HG03571 (cell line): ENCODE measurements at regions not wholly inside any gene's neighbourhood (a gene's known extent, or its start where the extent isn't known, plus 50 kb on each side); places are given as distances from the start of the nearest gene placed in this dataset.
A peak's percentile ranks its signal among the peaks of the same experiment; 100 is the strongest.

Experiments
- ATAC-seq: cut with Tn5 transposase; IDR thresholded peaks from one replicate; pipeline ENCODE4 v1.9.1; 2021; ENCODE audit not compliant: unreplicated experiment

- ATAC-seq, result no peak
Measured at GRCh38 chr4:129403848-129404247, 307.9 kb downstream of the C4orf33 start.

- ATAC-seq, result no peak
Measured at GRCh38 chr4:129410115-129410514, 314.2 kb downstream of the C4orf33 start.

GRCh38 chr4:129415004-129415403 is 319.1 kb downstream of the C4orf33 start:
- no peak for ATAC-seq

GRCh38 chr4:129420637-129421036 is 324.7 kb downstream of the C4orf33 start:
- ATAC-seq, result no peak

DNA sequence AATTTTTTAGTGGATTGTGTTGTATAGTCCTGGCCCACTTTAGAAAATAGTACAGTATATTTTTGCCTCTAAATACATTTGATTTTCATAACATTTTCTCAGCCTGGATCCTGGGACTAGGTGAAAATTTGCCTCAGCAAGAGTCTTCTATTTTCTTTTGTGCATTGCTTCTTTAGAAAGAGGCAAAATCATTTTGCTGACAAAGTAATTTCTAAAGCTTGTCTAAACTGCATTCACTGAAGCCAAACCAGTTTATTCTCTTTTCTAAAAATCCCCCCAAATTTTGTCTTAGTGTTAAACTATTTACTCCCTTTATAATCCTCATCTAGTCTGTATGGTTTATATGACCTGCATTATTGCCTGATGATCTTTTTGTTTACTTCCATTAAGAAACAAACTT is 326.3 kb downstream of the C4orf33 start:
- no peak for ATAC-seq

DNA sequence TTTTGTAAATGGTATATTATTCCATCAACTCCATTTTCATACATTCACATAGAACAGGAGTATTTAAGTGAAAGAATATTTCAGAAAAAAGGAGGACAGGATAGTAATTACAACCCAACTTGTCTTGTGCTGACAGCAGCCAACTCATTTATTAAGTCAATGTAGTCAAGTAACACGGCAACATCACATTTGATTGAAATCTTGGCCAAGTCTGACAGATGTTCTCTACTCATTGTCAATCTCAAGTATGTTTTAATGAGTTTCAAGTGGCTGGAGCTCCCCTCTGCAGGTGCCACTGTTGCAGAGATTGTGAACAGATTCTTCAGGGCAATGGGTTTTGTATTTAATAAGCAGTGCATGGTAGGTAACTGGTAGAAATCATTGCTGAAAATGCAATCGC is 332.5 kb downstream of the C4orf33 start:
- no peak for ATAC-seq

DNA sequence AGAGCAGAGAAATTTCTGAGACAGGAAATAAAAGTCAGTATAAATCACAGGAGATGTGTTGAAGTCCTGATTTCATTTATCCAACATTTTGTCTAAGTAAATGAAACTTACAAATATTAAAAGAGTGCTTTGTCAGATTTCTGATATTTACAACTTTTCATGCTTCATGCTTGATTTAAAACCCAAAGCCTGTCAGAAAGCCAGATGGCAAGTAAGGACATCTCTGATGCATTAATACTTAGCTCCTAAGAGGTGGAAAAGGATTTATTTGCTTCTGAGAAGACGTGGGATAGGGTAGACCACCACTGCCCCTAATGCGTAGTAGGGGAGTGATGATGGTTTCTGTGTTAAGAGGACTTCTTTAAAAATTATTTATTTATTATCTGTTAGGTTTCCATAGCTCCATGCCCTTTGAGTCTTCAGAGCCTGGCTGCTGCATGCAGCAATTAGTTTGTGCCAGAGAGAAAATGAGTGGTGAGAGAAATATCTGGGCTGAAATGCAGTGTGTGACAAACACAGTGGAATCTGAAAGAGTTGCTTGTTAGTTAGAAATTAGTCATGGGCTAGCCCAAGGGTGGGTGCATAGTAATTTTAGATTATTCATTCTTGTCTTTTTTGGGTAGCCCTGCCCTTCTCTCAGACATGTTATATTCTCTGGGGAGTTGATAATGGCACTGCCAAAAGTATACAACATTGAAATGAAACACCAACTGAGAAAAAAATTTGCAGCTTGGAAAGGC is 333.8 kb downstream of the C4orf33 start:
- ATAC-seq, result no peak

DNA sequence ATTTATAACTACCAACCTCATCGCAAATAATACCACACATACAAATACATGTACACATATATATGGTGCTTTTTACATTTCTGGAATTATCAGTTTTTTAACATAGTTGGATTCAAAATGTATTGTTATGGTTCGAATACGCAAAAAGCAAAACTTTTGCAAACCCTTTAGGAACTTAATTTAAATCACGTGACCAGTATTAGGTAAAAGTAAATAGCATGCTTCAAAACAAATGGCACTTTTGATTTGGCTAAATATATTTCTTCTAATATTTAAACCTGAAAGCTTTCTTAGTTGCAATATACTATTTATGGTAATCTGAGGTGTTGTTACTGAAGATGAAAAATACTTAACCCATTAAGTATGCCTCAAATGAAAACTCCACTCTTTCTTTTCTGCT is 341.4 kb downstream of the C4orf33 start:
- ATAC-seq, result no peak

GRCh38 chr4:129438456-129438981 is 342.6 kb downstream of the C4orf33 start:
- ATAC-seq, result no peak

GRCh38 chr4:129446074-129446473 is 350.1 kb downstream of the C4orf33 start:
- ATAC-seq, result no peak

DNA sequence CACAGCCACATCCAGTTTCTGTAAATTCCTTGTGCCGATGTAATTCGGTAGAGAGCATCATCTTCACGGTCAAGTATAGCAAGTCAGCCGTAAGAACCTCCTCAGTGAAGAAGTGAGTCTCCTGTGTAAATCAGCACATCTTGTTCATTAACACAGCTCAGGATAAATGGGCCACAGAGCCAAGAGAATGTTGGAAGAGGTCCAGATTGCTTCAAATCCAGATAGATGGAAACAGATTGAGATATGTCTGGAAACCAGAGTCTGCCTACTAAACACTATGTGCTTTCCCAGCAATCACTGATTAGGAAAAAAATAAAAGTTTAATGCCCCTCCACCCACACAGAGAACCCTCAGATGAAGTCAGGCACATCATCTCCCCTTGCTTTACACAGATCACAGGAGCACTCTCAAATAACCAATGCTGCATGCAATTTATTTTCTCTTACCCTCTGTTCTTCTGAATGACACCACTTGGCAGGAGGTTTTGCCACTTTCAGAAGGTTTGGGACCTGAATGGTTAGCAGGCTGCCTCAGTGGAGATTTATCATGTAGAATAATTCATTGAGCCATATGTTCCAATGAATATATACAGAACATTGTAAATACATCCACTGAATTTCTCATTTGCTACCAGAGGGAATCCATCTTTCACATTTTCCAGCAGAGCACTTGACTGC is 357.7 kb downstream of the C4orf33 start:
- ATAC-seq, result no peak

DNA sequence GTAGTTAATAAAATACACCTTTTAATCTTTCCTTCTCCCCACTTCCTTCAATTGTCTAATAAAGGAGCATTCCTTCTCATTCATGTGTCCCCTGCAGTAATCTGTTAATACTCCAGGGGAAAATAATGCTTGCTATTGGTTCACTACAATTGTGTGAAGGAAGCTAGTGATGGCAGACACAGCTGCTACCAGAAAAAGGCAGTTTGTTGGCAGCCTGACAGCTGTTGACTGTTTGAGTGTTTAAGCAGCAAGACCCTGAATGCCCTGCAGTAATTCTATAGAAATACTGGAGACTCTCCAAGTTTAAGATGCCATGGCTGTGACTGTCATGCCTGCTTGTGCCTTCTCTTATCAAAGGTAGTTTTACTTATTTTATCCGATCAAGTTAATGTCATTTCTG is 359.5 kb downstream of the C4orf33 start:
- ATAC-seq, result no peak

DNA sequence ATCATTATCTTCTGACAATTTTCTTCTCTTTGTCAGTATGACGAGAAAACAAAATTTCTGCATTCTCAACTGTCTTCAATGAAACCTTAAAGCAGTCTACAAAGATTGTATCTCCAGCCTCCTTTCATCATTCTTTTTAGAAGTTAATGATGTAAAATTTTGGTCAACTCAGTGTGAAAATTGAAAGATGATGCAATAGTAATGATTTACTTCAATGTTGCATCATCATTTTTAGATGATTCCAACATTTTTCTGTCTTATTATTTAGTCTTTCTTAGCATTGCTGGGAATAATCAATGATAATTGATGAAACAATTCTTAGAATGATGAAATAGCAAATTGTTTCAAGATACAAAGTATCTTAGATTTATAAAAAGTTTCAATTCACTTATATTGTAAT is 372.7 kb downstream of the C4orf33 start:
- no peak for ATAC-seq

DNA sequence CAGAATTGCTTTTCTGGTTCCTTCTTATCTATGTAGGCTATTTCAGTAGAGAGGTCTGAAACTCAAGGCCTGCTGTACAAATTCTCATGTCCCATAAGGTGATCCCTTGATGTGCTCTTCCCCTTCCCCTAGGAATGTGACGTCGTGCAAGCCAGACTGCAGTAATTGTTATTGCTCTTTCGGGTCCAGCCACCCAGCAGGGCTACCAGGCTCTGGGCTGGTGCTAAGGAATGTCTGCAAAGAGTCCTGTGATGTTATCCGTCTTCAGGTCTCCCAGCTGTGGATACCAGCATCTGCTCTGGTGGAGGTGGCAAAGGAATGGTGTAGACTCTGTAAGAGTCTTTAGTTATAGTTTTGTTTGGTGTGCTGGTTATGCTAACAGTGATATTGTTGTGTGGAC is 378.7 kb downstream of the C4orf33 start:
- ATAC-seq, result no peak

DNA sequence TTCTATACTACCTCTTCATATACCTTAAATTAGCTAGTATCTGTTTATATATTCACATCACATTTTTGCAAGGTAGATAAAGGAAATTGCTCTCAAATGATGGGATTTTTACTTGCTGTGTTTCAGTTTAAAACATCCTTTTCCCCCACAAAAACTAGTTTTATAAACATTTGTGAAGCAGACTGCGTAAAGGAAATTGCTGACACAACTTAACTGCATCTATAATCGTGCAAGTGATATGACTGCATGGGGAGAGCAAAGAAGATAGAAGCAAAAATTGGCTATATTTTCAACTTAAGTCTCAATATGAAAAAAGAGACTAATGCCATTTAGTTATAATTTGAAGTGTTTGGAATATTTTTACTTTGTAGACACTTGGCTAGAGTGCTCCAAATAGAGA is 385.2 kb downstream of the C4orf33 start:
- no peak for ATAC-seq

GRCh38 chr4:129488427-129488826 is 392.5 kb downstream of the C4orf33 start:
- ATAC-seq, result no peak

DNA sequence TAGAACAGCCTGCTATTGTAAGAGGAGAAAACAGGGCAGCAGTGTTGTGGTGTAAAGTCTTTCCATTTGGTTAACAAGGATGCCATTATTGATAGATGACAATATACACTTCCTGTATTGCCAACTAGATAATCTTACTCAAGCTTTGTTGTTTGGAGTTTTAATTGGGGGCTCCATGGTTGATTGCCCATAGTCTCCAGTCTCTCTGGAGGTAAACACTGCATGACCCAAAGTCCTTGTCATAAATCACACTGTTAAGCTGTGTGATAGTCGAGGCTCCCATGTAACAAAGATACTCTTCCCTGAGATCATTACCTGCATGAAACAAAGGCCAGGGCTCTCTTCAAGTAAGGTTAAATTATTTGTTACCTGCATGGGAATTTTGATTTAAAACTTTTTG is 394.6 kb downstream of the C4orf33 start:
- no peak for ATAC-seq

DNA sequence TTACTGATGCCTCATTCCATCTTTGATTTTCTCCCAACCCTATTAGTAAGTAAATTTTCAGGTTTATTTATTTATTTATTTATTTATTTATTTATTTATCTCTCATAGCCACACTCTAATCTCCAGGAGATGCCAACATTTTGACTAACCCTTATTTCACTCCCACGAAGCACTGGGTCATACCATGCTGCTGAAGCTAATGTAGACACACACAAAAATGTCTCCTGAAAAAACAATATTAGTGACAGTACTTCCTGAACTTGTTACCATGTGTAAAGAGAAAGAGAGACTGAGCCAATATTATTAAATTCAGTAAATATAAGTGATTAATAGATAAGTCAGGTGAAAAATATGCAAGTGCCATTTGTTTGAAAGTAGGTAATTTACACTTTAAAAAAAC is 402.7 kb downstream of the C4orf33 start:
- no peak for ATAC-seq

DNA sequence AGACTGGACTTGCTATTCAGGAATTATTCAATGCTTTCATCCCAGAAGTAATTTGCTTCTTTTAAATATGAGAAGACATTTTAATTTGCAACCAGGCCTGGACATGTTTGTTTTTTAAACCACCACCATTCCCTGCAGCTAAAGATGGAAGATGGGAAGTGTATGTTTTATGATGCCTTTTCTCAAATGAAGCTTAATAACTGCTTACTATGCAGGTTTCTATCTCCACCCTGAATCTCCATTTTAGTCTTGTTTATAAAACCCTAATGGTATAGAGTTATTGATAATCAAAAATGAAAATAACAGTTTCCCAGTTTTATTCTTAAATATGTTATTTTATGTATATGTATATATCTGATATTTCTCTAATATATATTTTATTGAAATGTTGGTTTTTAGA is 418.9 kb downstream of the C4orf33 start:
- no peak for ATAC-seq

DNA sequence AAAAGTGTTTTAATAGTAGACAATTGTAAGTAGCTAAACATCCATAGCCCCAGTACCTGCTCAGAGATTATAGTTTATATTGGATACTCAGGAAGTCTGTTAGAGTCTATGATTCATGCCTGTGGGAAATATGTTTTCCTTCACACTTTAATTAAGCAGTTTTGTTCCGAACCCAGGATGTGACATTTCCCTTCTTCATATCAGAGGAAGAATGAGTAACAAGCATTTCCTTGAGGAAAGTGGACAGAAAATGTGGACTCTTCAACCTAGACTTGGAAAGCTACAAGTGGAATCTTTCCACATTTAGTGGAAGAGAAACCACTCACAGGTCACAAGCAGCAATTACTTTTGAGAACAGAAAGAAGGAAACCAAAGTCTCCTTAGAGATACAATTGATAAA is 419.4 kb downstream of the C4orf33 start:
- no peak for ATAC-seq

DNA sequence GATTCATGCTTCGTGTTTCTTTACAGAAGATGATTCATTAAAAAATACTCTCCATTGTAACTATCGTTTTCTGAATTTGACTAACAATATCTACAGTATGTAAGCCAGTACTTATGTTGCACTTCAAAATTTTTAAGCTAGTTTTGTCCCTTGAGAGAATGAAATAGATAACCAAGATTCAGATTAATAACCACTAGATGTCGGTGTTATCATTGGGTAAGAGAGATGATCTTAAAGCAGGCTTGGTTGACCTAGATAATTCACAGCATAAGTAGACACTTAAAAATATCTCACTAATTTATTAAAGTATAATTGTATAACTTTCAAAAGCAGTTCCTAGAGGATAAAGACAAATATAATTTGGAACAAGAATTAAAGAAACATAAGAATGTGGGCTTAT is 430.9 kb downstream of the C4orf33 start:
- no peak for ATAC-seq

DNA sequence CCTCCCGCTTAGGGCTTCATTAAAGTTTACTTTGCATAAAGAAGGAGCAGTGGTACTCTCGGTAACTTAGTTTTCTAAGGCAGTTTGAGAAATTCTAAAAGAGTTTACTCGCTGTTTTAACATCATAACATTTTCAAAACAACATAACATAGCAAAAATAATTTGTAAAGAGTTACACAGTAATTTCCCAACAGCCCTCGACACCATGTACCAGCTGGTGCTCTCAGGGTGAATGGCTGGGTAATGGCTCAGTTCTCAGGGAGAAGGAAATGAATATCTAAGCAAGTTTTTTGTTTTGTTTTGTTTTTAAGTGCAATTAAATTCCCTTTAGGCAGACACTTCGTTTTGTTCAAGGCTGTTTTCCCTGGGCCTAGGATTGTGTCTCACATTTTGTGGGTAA is 435.3 kb downstream of the C4orf33 start:
- ATAC-seq, result no peak

GRCh38 chr4:129532573-129532972 is 436.6 kb downstream of the C4orf33 start:
- peak; percentile 74 for ATAC-seq
